ENCODE measurements at regions not wholly inside any gene's neighbourhood (a gene's known extent, or its start where the extent isn't known, plus 50 kb on each side); places are given as distances from the start of the nearest gene placed in this dataset.

DNA sequence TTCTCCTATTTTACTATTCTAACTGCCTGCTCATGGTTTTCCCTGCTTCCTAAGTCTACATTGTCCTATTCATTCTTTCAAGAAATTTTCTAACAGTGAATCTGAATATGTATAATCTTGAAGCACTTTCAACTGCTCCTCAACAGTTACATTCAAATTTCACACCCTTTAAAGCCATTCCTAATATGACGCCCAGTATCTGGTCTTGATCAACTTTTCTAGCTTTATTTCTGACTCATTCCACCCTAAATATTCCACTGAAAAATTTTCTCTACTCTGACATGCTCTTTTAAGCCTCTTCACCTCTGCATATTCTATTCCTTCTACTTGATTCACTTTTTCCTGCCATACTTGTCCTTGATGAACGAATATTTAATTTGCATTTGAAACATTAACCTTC is 1893.9 kb upstream of the PIK3C3 start:
- TF ChIP-seq, protein P1, sequence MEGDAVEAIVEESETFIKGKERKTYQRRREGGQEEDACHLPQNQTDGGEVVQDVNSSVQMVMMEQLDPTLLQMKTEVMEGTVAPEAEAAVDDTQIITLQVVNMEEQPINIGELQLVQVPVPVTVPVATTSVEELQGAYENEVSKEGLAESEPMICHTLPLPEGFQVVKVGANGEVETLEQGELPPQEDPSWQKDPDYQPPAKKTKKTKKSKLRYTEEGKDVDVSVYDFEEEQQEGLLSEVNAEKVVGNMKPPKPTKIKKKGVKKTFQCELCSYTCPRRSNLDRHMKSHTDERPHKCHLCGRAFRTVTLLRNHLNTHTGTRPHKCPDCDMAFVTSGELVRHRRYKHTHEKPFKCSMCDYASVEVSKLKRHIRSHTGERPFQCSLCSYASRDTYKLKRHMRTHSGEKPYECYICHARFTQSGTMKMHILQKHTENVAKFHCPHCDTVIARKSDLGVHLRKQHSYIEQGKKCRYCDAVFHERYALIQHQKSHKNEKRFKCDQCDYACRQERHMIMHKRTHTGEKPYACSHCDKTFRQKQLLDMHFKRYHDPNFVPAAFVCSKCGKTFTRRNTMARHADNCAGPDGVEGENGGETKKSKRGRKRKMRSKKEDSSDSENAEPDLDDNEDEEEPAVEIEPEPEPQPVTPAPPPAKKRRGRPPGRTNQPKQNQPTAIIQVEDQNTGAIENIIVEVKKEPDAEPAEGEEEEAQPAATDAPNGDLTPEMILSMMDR (conservative IDR thresholded peaks at IDR 0.05; ENCODE audit: control insufficient read depth, insufficient read depth, low read depth, low read length), result no peak
- H3K4me3 ChIP-seq (ENCODE audit: control insufficient read depth, low read depth, low read length), result no peak overlapping the region
- DNase-seq (ENCODE audit: low read depth), result no peak

- H3K4me3 ChIP-seq (ENCODE audit: control insufficient read depth, low read depth, low read length), result no peak overlapping the region
- no peak for DNase-seq (ENCODE audit: low read depth)
- TF ChIP-seq, protein P1 (conservative IDR thresholded peaks at IDR 0.05; ENCODE audit: control insufficient read depth, insufficient read depth, low read depth, low read length), result no peak
Observed at GRCh38 chr18:40060562-40060961, 1894.5 kb upstream of the PIK3C3 start.

DNA sequence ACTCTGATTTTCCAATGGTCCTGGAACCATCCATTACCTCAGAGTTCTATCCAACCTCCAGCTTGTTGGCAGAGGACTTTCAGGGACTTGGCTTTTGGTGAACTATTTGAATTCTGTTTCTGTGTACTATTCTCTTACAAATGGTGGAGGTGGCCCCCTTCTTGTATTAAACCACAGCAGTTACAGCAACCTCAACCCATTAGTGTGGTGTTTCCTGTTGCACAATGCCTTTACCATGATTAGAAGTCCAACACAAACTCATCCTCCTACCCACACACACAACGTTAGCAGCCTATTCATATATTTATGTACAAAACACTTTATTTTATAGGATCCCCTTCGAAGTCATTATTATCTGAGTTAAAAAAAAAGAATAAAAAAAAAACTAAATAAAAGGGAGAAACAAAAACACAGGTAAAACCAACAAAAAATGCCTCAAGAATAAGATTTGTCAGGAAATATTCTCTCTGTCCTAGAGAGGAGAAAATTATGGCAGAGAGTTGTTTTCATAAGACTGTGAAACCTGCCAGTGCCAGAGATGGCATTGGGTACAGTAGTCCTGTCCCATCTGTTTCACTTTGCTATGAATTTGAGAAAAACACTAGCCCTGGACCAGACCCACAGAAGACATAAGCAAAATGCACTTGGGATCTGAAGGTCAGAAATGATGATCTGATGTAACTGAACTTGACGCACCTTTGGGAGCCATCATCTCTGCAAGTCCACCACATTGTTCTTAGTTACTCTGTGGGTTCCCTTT is 1896.0 kb upstream of the PIK3C3 start:
- H3K4me3 ChIP-seq (ENCODE audit: control insufficient read depth, low read depth, low read length), result no peak overlapping the region
- TF ChIP-seq, protein P1 (conservative IDR thresholded peaks at IDR 0.05; ENCODE audit: control insufficient read depth, insufficient read depth, low read depth, low read length), result no peak
- no peak for DNase-seq (ENCODE audit: low read depth)

GRCh38 chr18:40056079-40056692 is 1898.8 kb upstream of the PIK3C3 start:
- DNase-seq (ENCODE audit: low read depth), result peak; percentile 1
- TF ChIP-seq, protein P1 (conservative IDR thresholded peaks at IDR 0.05; ENCODE audit: control insufficient read depth, insufficient read depth, low read depth, low read length), result no peak
- no peak overlapping the region for H3K4me3 ChIP-seq (ENCODE audit: control insufficient read depth, low read depth, low read length)

DNA sequence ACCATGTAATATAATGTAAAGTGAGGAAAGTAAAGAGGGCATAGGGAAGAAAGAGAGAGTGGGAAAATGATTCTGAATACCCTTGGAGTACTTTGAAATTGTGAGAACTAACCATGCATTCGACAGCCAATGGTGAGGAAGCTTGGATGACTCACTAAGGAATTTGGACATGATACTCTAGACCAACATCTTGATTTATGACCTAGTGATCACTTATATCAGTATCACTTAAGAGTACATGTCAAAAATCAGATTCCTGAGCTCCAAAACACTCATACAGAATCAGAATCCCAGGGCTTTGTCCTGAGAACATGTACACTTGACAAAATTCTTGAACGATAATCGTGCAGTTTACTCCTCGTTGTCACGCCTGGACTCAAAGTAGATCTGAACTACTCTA is 1899.8 kb upstream of the PIK3C3 start:
- peak; percentile 35 for DNase-seq (ENCODE audit: low read depth)
- TF ChIP-seq, protein P1 (conservative IDR thresholded peaks at IDR 0.05; ENCODE audit: control insufficient read depth, insufficient read depth, low read depth, low read length), result no peak
- no peak overlapping the region for H3K4me3 ChIP-seq (ENCODE audit: control insufficient read depth, low read depth, low read length)

GRCh38 chr18:40049716-40050115 is 1905.3 kb upstream of the PIK3C3 start:
- H3K4me3 ChIP-seq (ENCODE audit: control insufficient read depth, low read depth, low read length), result no peak overlapping the region
- TF ChIP-seq, protein P1 (conservative IDR thresholded peaks at IDR 0.05; ENCODE audit: control insufficient read depth, insufficient read depth, low read depth, low read length), result no peak
- DNase-seq (ENCODE audit: low read depth), result no peak

All from fibroblast of mammary gland (primary cell).